ENCODE measurements at regions not wholly inside any gene's neighbourhood (a gene's known extent, or its start where the extent isn't known, plus 50 kb on each side); places are given as distances from the start of the nearest gene placed in this dataset.

GRCh38 chr9:26157411-26157810, 479.2 kb upstream of the TUSC1 start:
- 80 to 82% methylated on average over 5 of the region's 5 CpGs for WGBS, 2 donors
- TF ChIP-seq CTCF (IDR thresholded peaks at IDR 0.05; ENCODE audit: control extremely low read depth, extremely low read depth) = no peak
- no peak overlapping the region for H3K9ac ChIP-seq (ENCODE audit: insufficient read depth in 1 of 2, low read length in 2 of 2)

GRCh38 chr9:26152350-26152749, 474.1 kb upstream of the TUSC1 start:
- Histone ChIP-seq H3K27me3 (ENCODE audit: control insufficient read depth in 3 of 3, insufficient read depth in 3 of 3, low read length in 2 of 3) (no peaks in the 10 kb centered on the region), H3K9me3 (ENCODE audit: control insufficient read depth in 4 of 4, insufficient read depth in 3 of 4, low read length in 3 of 4) (no peaks in the 10 kb centered on the region), H3K4me1 (ENCODE audit: control insufficient read depth in 5 of 5, insufficient read depth in 5 of 5, low read length in 5 of 5) (no peaks in the 10 kb centered on the region), H3K9ac (ENCODE audit: insufficient read depth in 1 of 2, low read length in 2 of 2) (no peak overlapping the region), H3K36me3 (ENCODE audit: control insufficient read depth in 4 of 4, insufficient read depth in 4 of 4, low read length in 4 of 4) (no peaks in the 10 kb centered on the region), H3K4me3 (no peak overlapping the region), H3K27ac (ENCODE audit: low read depth in 1 of 2, low read length in 1 of 2) (no peak overlapping the region)
- no peak for DNase-seq
- WGBS, 2 donors = 83 to 86% methylated on average over 2 of the region's 2 CpGs
- TF ChIP-seq CTCF (IDR thresholded peaks at IDR 0.05; ENCODE audit: control extremely low read depth, extremely low read depth) = no peak
- no peak for ATAC-seq (ENCODE audit: insufficient read depth, low FRiP score)

More at GRCh38 chr9:26157411-26157810, 479.2 kb upstream of the TUSC1 start:
- H3K4me1 ChIP-seq (ENCODE audit: control insufficient read depth in 5 of 5, insufficient read depth in 5 of 5, low read length in 5 of 5) = no peaks in the 10 kb centered on the region
- ATAC-seq (ENCODE audit: insufficient read depth, low FRiP score) (no peak), DNase-seq (no peak)
- no peak overlapping the region for H3K27ac ChIP-seq (ENCODE audit: low read depth in 1 of 2, low read length in 1 of 2)
- peaks cover 0 to 4% (median 0%) of the 10 kb centered on the region in 4 donors for H3K9me3 ChIP-seq (ENCODE audit: control insufficient read depth in 4 of 4, insufficient read depth in 3 of 4, low read length in 3 of 4)
- H3K27me3 ChIP-seq (ENCODE audit: control insufficient read depth in 3 of 3, insufficient read depth in 3 of 3, low read length in 2 of 3) = no peaks in the 10 kb centered on the region
- no peaks in the 10 kb centered on the region for H3K36me3 ChIP-seq (ENCODE audit: control insufficient read depth in 4 of 4, insufficient read depth in 4 of 4, low read length in 4 of 4)
- no peak overlapping the region for H3K4me3 ChIP-seq

GRCh38 chr9:26148128-26148527, 469.9 kb upstream of the TUSC1 start:
- ATAC-seq (ENCODE audit: insufficient read depth, low FRiP score) (no peak), DNase-seq (no peak)
- no peak overlapping the region for H3K9ac ChIP-seq (ENCODE audit: insufficient read depth in 1 of 2, low read length in 2 of 2)
- WGBS, 2 donors = 81% methylated on average over 2 of the region's 2 CpGs
- no peaks in the 10 kb centered on the region for H3K4me1 ChIP-seq (ENCODE audit: control insufficient read depth in 5 of 5, insufficient read depth in 5 of 5, low read length in 5 of 5)
- no peaks in the 10 kb centered on the region for H3K27me3 ChIP-seq (ENCODE audit: control insufficient read depth in 3 of 3, insufficient read depth in 3 of 3, low read length in 2 of 3)
- no peak overlapping the region for H3K27ac ChIP-seq (ENCODE audit: low read depth in 1 of 2, low read length in 1 of 2)
- no peak for TF ChIP-seq CTCF (IDR thresholded peaks at IDR 0.05; ENCODE audit: control extremely low read depth, extremely low read depth)
- H3K4me3 ChIP-seq = no peak overlapping the region
- H3K36me3 ChIP-seq (ENCODE audit: control insufficient read depth in 4 of 4, insufficient read depth in 4 of 4, low read length in 4 of 4) = no peaks in the 10 kb centered on the region
- no peaks in the 10 kb centered on the region for H3K9me3 ChIP-seq (ENCODE audit: control insufficient read depth in 4 of 4, insufficient read depth in 3 of 4, low read length in 3 of 4)

- H3K9ac ChIP-seq (ENCODE audit: insufficient read depth in 1 of 2, low read length in 2 of 2) = no peak overlapping the region
- no peaks in the 10 kb centered on the region for H3K27me3 ChIP-seq (ENCODE audit: control insufficient read depth in 3 of 3, insufficient read depth in 3 of 3, low read length in 2 of 3)
- no peak overlapping the region for H3K4me3 ChIP-seq
- no peaks in the 10 kb centered on the region for H3K36me3 ChIP-seq (ENCODE audit: control insufficient read depth in 4 of 4, insufficient read depth in 4 of 4, low read length in 4 of 4)
- 93 to 94% methylated on average over 10 of the region's 10 CpGs for WGBS, 2 donors
- no peaks in the 10 kb centered on the region for H3K9me3 ChIP-seq (ENCODE audit: control insufficient read depth in 4 of 4, insufficient read depth in 3 of 4, low read length in 3 of 4)
- H3K27ac ChIP-seq (ENCODE audit: low read depth in 1 of 2, low read length in 1 of 2) = no peak overlapping the region
- TF ChIP-seq CTCF (IDR thresholded peaks at IDR 0.05; ENCODE audit: control extremely low read depth, extremely low read depth) = no peak
- DNase-seq (no peak), ATAC-seq (ENCODE audit: insufficient read depth, low FRiP score) (no peak)
- no peaks in the 10 kb centered on the region for H3K4me1 ChIP-seq (ENCODE audit: control insufficient read depth in 5 of 5, insufficient read depth in 5 of 5, low read length in 5 of 5)
Observed at GRCh38 chr9:26145938-26146337, 467.7 kb upstream of the TUSC1 start.

Measured in lung (tissue), 11 donors.